ENCODE measurements at regions not wholly inside any gene's neighbourhood (a gene's known extent, or its start where the extent isn't known, plus 50 kb on each side); places are given as distances from the start of the nearest gene placed in this dataset.

GRCh38 chr10:43912469-43912868, 263.8 kb upstream of the ZNF32 start:
- no peak for DNase-seq (ENCODE audit: low spot score, unreplicated experiment)
- no peaks in the 10 kb centered on the region for H3K36me3 Mint-ChIP-seq (ENCODE audit: insufficient read depth)
- no peaks in the 10 kb centered on the region for H3K4me1 Mint-ChIP-seq (ENCODE audit: low read depth)
- H3K9me3 Mint-ChIP-seq (ENCODE audit: low read depth), result peaks cover under 1% of the 10 kb centered on the region
- no peak overlapping the region for H3K4me3 Mint-ChIP-seq (ENCODE audit: low read depth)
- peaks cover 9% of the 10 kb centered on the region for H3K27me3 Mint-ChIP-seq
- no peak for TF ChIP-seq CTCF (IDR thresholded peaks at IDR 0.05; ENCODE audit: unreplicated experiment)
- H3K27ac Mint-ChIP-seq, result peak overlapping the region; percentile 29

GRCh38 chr10:43906490-43906889, 257.8 kb upstream of the ZNF32 start:
- DNase-seq (ENCODE audit: low spot score, unreplicated experiment), result no peak
- peaks cover 18% of the 10 kb centered on the region for H3K27me3 Mint-ChIP-seq
- no peak for TF ChIP-seq CTCF (IDR thresholded peaks at IDR 0.05; ENCODE audit: unreplicated experiment)
- H3K4me3 Mint-ChIP-seq (ENCODE audit: low read depth), result no peak overlapping the region
- H3K4me1 Mint-ChIP-seq (ENCODE audit: low read depth), result peaks cover 5% of the 10 kb centered on the region
- H3K36me3 Mint-ChIP-seq (ENCODE audit: insufficient read depth), result no peaks in the 10 kb centered on the region
- H3K27ac Mint-ChIP-seq, result no peak overlapping the region
- no peaks in the 10 kb centered on the region for H3K9me3 Mint-ChIP-seq (ENCODE audit: low read depth)

GRCh38 chr10:43905512-43906236, 257.0 kb upstream of the ZNF32 start:
- no peak overlapping the region for H3K27ac Mint-ChIP-seq
- no peak for DNase-seq (ENCODE audit: low spot score, unreplicated experiment)
- no peak for TF ChIP-seq CTCF (IDR thresholded peaks at IDR 0.05; ENCODE audit: unreplicated experiment)
- peaks cover 5% of the 10 kb centered on the region for H3K4me1 Mint-ChIP-seq (ENCODE audit: low read depth)
- H3K9me3 Mint-ChIP-seq (ENCODE audit: low read depth), result no peaks in the 10 kb centered on the region
- no peak overlapping the region for H3K4me3 Mint-ChIP-seq (ENCODE audit: low read depth)
- no peaks in the 10 kb centered on the region for H3K36me3 Mint-ChIP-seq (ENCODE audit: insufficient read depth)
- peaks cover 18% of the 10 kb centered on the region for H3K27me3 Mint-ChIP-seq

- peaks cover 15% of the 10 kb centered on the region for H3K27me3 Mint-ChIP-seq
- no peak overlapping the region for H3K4me3 Mint-ChIP-seq (ENCODE audit: low read depth)
- H3K36me3 Mint-ChIP-seq (ENCODE audit: insufficient read depth), result no peaks in the 10 kb centered on the region
- no peak for DNase-seq (ENCODE audit: low spot score, unreplicated experiment)
- TF ChIP-seq CTCF (IDR thresholded peaks at IDR 0.05; ENCODE audit: unreplicated experiment), result no peak
- no peaks in the 10 kb centered on the region for H3K9me3 Mint-ChIP-seq (ENCODE audit: low read depth)
- H3K27ac Mint-ChIP-seq, result no peak overlapping the region
- H3K4me1 Mint-ChIP-seq (ENCODE audit: low read depth), result peaks cover 5% of the 10 kb centered on the region
Observed at GRCh38 chr10:43904844-43905243, 256.2 kb upstream of the ZNF32 start.

GRCh38 chr10:43904301-43904700, 255.6 kb upstream of the ZNF32 start:
- Mint-ChIP-seq H3K4me1 (ENCODE audit: low read depth) (peaks cover 5% of the 10 kb centered on the region), H3K4me3 (ENCODE audit: low read depth) (no peak overlapping the region), H3K27ac (no peak overlapping the region), H3K36me3 (ENCODE audit: insufficient read depth) (no peaks in the 10 kb centered on the region), H3K27me3 (peaks cover 15% of the 10 kb centered on the region), H3K9me3 (ENCODE audit: low read depth) (no peaks in the 10 kb centered on the region)
- no peak for DNase-seq (ENCODE audit: low spot score, unreplicated experiment)
- TF ChIP-seq CTCF (IDR thresholded peaks at IDR 0.05; ENCODE audit: unreplicated experiment), result no peak
